PC-3 (cell line): ENCODE measurements at regions not wholly inside any gene's neighbourhood (a gene's known extent, or its start where the extent isn't known, plus 50 kb on each side); places are given as distances from the start of the nearest gene placed in this dataset.

Source experiments
- ATAC-seq: fragments of 200-7000 bp; cut with Tn5 transposase; 2 replicates; pipeline ENCODE4 v1.9.1; 2020; ENCODE audit warnings: mild to moderate bottlenecking, moderate library complexity
- BruUV-seq: library from RNA; stranded (reverse); fragments of 400-500 nt; replicated peaks from 2 replicates; lab custom pipeline; 2021; lab: Mats Ljungman, UMichigan
- CTCF ChIA-PET: fragments of 300-600 bp; sonication (Branson Sonifier 250); formaldehyde crosslinking; loops from one replicate; lab custom pipeline; 2022; ENCODE audit warnings: antibody characterized with exemption; lab: Charles Lee
- POLR2A ChIA-PET: fragments of 300-600 bp; sonication (Branson Sonifier 250); formaldehyde crosslinking; loops from one replicate; lab custom pipeline; 2022; ENCODE audit warnings: antibody characterized with exemption; ENCODE audit not compliant: unreplicated experiment; lab: Charles Lee
- DNase-seq: peaks from one replicate; pipeline ENCODE4 v3.0.0-alpha.2; 2015
- H2AFZ ChIP-seq: fragments of 300-600 bp; sonication (generic); 2 replicates; pipeline ENCODE4 v1.6.0; 2016; ENCODE audit warnings: antibody characterized with exemption, low read length
- H3F3A ChIP-seq: fragments of 300-600 bp; sonication (generic); one replicate; pipeline ENCODE4 v1.6.0; 2017; ENCODE audit warnings: antibody characterized with exemption, low read length, control low read depth, mild to moderate bottlenecking; ENCODE audit not compliant: unreplicated experiment
- H3K27ac ChIP-seq: fragments of 300-600 bp; sonication (generic); 2 replicates; pipeline ENCODE4 v1.5.1; 2016; ENCODE audit warnings: mild to moderate bottlenecking, low read length
- H3K27me3 ChIP-seq: fragments of 300-600 bp; sonication (generic); 2 replicates; pipeline ENCODE4 v1.6.1; 2016; ENCODE audit warnings: low read length, mixed read lengths
- H3K36me3 ChIP-seq: fragments of 300-600 bp; sonication (generic); 2 replicates; pipeline ENCODE4 v1.6.1; 2016; ENCODE audit warnings: low read depth, mixed run types, low read length, mixed read lengths
- H3K4me1 ChIP-seq: fragments of 300-600 bp; sonication (generic); 2 replicates; pipeline ENCODE4 v1.5.1; 2016; ENCODE audit warnings: low read length; ENCODE audit not compliant: insufficient read depth
- H3K4me2 ChIP-seq: fragments of 300-600 bp; sonication (generic); 2 replicates; pipeline ENCODE4 v1.6.0; 2016; ENCODE audit warnings: low read length
- H3K4me3 ChIP-seq: fragments of 300-600 bp; sonication (generic); 2 replicates; pipeline ENCODE4 v1.5.1; 2016; ENCODE audit warnings: mild to moderate bottlenecking, low read length, mixed read lengths
- H3K79me2 ChIP-seq: fragments of 300-600 bp; sonication (generic); 2 replicates; pipeline ENCODE4 v1.6.1; 2017; ENCODE audit warnings: low read length, mixed read lengths
- H3K9ac ChIP-seq: fragments of 300-600 bp; sonication (generic); 2 replicates; pipeline ENCODE4 v1.6.0; 2016; ENCODE audit warnings: mild to moderate bottlenecking, low read length
- H3K9me2 ChIP-seq: fragments of 300-600 bp; sonication (generic); replicated peaks from 2 replicates; pipeline ENCODE4 v1.6.1; 2016; ENCODE audit warnings: mixed run types, low read length, mixed read lengths
- H3K9me3 ChIP-seq: fragments of 300-600 bp; sonication (generic); 2 replicates; pipeline ENCODE4 v1.6.1; 2016; ENCODE audit warnings: low read length, mixed read lengths
- H4K20me1 ChIP-seq: fragments of 300-600 bp; sonication (generic); 2 replicates; pipeline ENCODE4 v1.6.1; 2016; ENCODE audit warnings: low read length, mixed read lengths
- CTCF ChIP-seq: fragments of 300-600 bp; sonication (generic); conservative IDR thresholded peaks from 2 replicates; pipeline ENCODE4 v1.5.1; 2017; ENCODE audit warnings: antibody characterized with exemption, low read depth, mild to moderate bottlenecking, low read length
- EZH2 ChIP-seq: fragments of 300-600 bp; sonication (generic); IDR thresholded peaks from one replicate; pipeline ENCODE4 v1.6.1; 2017; ENCODE audit warnings: antibody characterized with exemption, mild to moderate bottlenecking, low read length; ENCODE audit not compliant: unreplicated experiment
- EZH2phosphoT487 ChIP-seq: fragments of 300-600 bp; sonication (generic); IDR thresholded peaks from 2 replicates; pipeline ENCODE4 v1.6.1; 2018; ENCODE audit warnings: mild to moderate bottlenecking, antibody characterized with exemption, low read length, borderline replicate concordance
- intact Hi-C: fragments of 100-400 bp; cut with micrococcal nuclease; formaldehyde crosslinking; loops from 2 replicates; pipeline ENCODE4 v1.9.0; 2023

GRCh38 chr2:72014831-72015230 lies 132.8 kb downstream of the CYP26B1 start:
- CTCF ChIA-PET, result no interaction called here
- H3K4me3 ChIP-seq, result no peak overlapping the region
- no TSS peak for BruUV-seq
- no peak for TF ChIP-seq CTCF
- TF ChIP-seq EZH2phosphoT487, result no peak
- no peak for TF ChIP-seq EZH2
- intact Hi-C loops, result no loop called here
- H3K79me2 ChIP-seq, result no peaks in the 10 kb centered on the region
- no peaks in the 10 kb centered on the region for H3K9me3 ChIP-seq
- no peaks in the 10 kb centered on the region for H3K4me1 ChIP-seq
- H3K27me3 ChIP-seq, result no peaks in the 10 kb centered on the region
- H3K36me3 ChIP-seq, result no peaks in the 10 kb centered on the region
- H3F3A ChIP-seq, result no peaks in the 10 kb centered on the region
- H3K9me2 ChIP-seq, result no peaks in the 10 kb centered on the region
- H3K4me2 ChIP-seq, result no peak overlapping the region
- no peak overlapping the region for H2AFZ ChIP-seq
- ATAC-seq, result no peak
- no peak overlapping the region for H3K9ac ChIP-seq
- no peak overlapping the region for H3K27ac ChIP-seq
- H4K20me1 ChIP-seq, result no peaks in the 10 kb centered on the region
- DNase-seq, result no peak
- POLR2A ChIA-PET, result no interaction called here

- no peaks in the 10 kb centered on the region for H3K4me1 ChIP-seq
- no peaks in the 10 kb centered on the region for H3K79me2 ChIP-seq
- DNase-seq (no peak), ATAC-seq (no peak)
- no peaks in the 10 kb centered on the region for H3K9me2 ChIP-seq
- ChIA-PET POLR2A (no interaction called here), CTCF (no interaction called here)
- no peak for TF ChIP-seq CTCF
- TF ChIP-seq EZH2phosphoT487, result no peak
- TF ChIP-seq EZH2, result no peak
- no peaks in the 10 kb centered on the region for H3K27me3 ChIP-seq
- BruUV-seq, result no TSS peak
- H4K20me1 ChIP-seq, result no peaks in the 10 kb centered on the region
- no peaks in the 10 kb centered on the region for H3K9me3 ChIP-seq
- H3K4me3 ChIP-seq, result no peak overlapping the region
- no peak overlapping the region for H3K27ac ChIP-seq
- H3F3A ChIP-seq, result no peaks in the 10 kb centered on the region
- H2AFZ ChIP-seq, result no peak overlapping the region
- intact Hi-C loops, result no loop called here
- H3K9ac ChIP-seq, result no peak overlapping the region
- no peak overlapping the region for H3K4me2 ChIP-seq
- H3K36me3 ChIP-seq, result no peaks in the 10 kb centered on the region
Measured at GRCh38 chr2:72013726-72014125, 133.9 kb downstream of the CYP26B1 start.

- no peak overlapping the region for H3K4me2 ChIP-seq
- no peaks in the 10 kb centered on the region for H3K36me3 ChIP-seq
- POLR2A ChIA-PET, result no interaction called here
- no peaks in the 10 kb centered on the region for H3K9me3 ChIP-seq
- H4K20me1 ChIP-seq, result no peaks in the 10 kb centered on the region
- BruUV-seq, result no TSS peak
- no peak for ATAC-seq
- H3F3A ChIP-seq, result no peaks in the 10 kb centered on the region
- no peak for DNase-seq
- no peaks in the 10 kb centered on the region; the same call in 1 of the 2 replicates for H3K4me1 ChIP-seq
- H3K27ac ChIP-seq, result no peak overlapping the region
- no peak overlapping the region for H3K4me3 ChIP-seq
- H3K79me2 ChIP-seq, result no peaks in the 10 kb centered on the region
- H2AFZ ChIP-seq, result no peak overlapping the region
- TF ChIP-seq EZH2 (no peak), CTCF (no peak)
- H3K27me3 ChIP-seq, result no peaks in the 10 kb centered on the region
- intact Hi-C loops, result no loop called here
- no peak overlapping the region for H3K9ac ChIP-seq
- H3K9me2 ChIP-seq, result no peaks in the 10 kb centered on the region
- CTCF ChIA-PET, result no interaction called here
Measured at GRCh38 chr2:72012886-72013574, 134.6 kb downstream of the CYP26B1 start.
